MM.1S (cell line): ENCODE measurements at regions not wholly inside any gene's neighbourhood (a gene's known extent, or its start where the extent isn't known, plus 50 kb on each side); places are given as distances from the start of the nearest gene placed in this dataset.

Source experiments
- DNase-seq: peaks from one replicate; pipeline ENCODE4 v3.0.0-alpha.2; 2015
- H2AFZ ChIP-seq: fragments of 300-600 bp; sonication (generic); 2 replicates; pipeline ENCODE4 v1.6.0; 2016; ENCODE audit warnings: antibody characterized with exemption, low read length
- H3F3A ChIP-seq: fragments of 300-600 bp; sonication (generic); 2 replicates; pipeline ENCODE4 v1.6.1; 2016; ENCODE audit warnings: mild to moderate bottlenecking, antibody characterized with exemption, low read length, moderate library complexity, mixed read lengths; ENCODE audit not compliant: insufficient read depth
- H3K27ac ChIP-seq: fragments of 300-600 bp; sonication (generic); 2 replicates; pipeline ENCODE4 v1.5.1; 2016; ENCODE audit warnings: mild to moderate bottlenecking, low read length
- H3K27me3 ChIP-seq: fragments of 300-600 bp; sonication (generic); replicated peaks from 2 replicates; pipeline ENCODE4 v1.6.0; 2016; ENCODE audit warnings: low read length; ENCODE audit not compliant: insufficient read depth
- H3K36me3 ChIP-seq: fragments of 300-600 bp; sonication (generic); replicated peaks from 2 replicates; pipeline ENCODE4 v1.6.1; 2016; ENCODE audit warnings: mild to moderate bottlenecking, low read length, mixed read lengths; ENCODE audit not compliant: insufficient read depth
- H3K4me1 ChIP-seq: fragments of 300-600 bp; sonication (generic); 2 replicates; pipeline ENCODE4 v1.6.1; 2016; ENCODE audit warnings: low read length, mixed read lengths
- H3K4me2 ChIP-seq: fragments of 300-600 bp; sonication (generic); 2 replicates; pipeline ENCODE4 v1.6.0; 2016; ENCODE audit warnings: low read depth, low read length
- H3K4me3 ChIP-seq: fragments of 300-600 bp; sonication (generic); 2 replicates; pipeline ENCODE4 v1.5.1; 2016; ENCODE audit warnings: low read length, mixed read lengths
- H3K79me2 ChIP-seq: fragments of 300-600 bp; sonication (generic); 2 replicates; pipeline ENCODE4 v1.6.1; 2016; ENCODE audit warnings: mixed run types, low read length, mixed read lengths
- H3K9ac ChIP-seq: fragments of 300-600 bp; sonication (generic); 2 replicates; pipeline ENCODE4 v1.6.1; 2016; ENCODE audit warnings: low read length, mixed read lengths
- H3K9me2 ChIP-seq: fragments of 300-600 bp; sonication (generic); replicated peaks from 2 replicates; pipeline ENCODE4 v1.6.1; 2016; ENCODE audit warnings: mild to moderate bottlenecking, low read length, mixed read lengths; ENCODE audit not compliant: insufficient read depth
- H3K9me3 ChIP-seq: fragments of 300-600 bp; sonication (generic); replicated peaks from 2 replicates; pipeline ENCODE4 v1.6.1; 2016; ENCODE audit warnings: mild to moderate bottlenecking, low read length, mixed read lengths; ENCODE audit not compliant: insufficient read depth
- H4K20me1 ChIP-seq: fragments of 300-600 bp; sonication (generic); 2 replicates; pipeline ENCODE4 v1.6.1; 2016; ENCODE audit warnings: mild to moderate bottlenecking, low read length, moderate library complexity, mixed read lengths; ENCODE audit not compliant: insufficient read depth
- CTCF ChIP-seq: fragments of 300-600 bp; sonication (generic); IDR thresholded peaks from 2 replicates; pipeline ENCODE4 v1.5.1; 2016; ENCODE audit warnings: antibody characterized with exemption, low read length, mixed read lengths
- EZH2 ChIP-seq: fragments of 300-600 bp; sonication (generic); optimal IDR thresholded peaks from 2 replicates; pipeline ENCODE3; 2017; ENCODE audit warnings: low read depth, mild to moderate bottlenecking, antibody characterized with exemption, low read length, mixed read lengths
- EZH2phosphoT487 ChIP-seq: fragments of 300-600 bp; sonication (generic); IDR thresholded peaks from 2 replicates; pipeline ENCODE4 v1.6.1; 2018; ENCODE audit warnings: antibody characterized with exemption, low read length

GRCh38 chr9:126095546-126096190 lies 231.0 kb upstream of the MVB12B start:
- no peak for DNase-seq
- Histone ChIP-seq H3K4me1 (no peaks in the 10 kb centered on the region), H3K4me3 (no peak overlapping the region), H3F3A (no peaks in the 10 kb centered on the region), H3K9me2 (no peaks in the 10 kb centered on the region), H3K4me2 (no peak overlapping the region), H4K20me1 (no peaks in the 10 kb centered on the region), H3K36me3 (no peaks in the 10 kb centered on the region), H3K27ac (no peak overlapping the region), H2AFZ (no peak overlapping the region), H3K9me3 (no peaks in the 10 kb centered on the region), H3K9ac (no peak overlapping the region), H3K79me2 (no peaks in the 10 kb centered on the region), H3K27me3 (peaks cover 18% of the 10 kb centered on the region; the same call in 1 of the 2 replicates)
- TF ChIP-seq CTCF (no peak), EZH2 (no peak), EZH2phosphoT487 (no peak)

- no peak overlapping the region for H3K4me3 ChIP-seq
- no peaks in the 10 kb centered on the region for H3K9me3 ChIP-seq
- H3K4me1 ChIP-seq = no peaks in the 10 kb centered on the region
- no peaks in the 10 kb centered on the region for H3K79me2 ChIP-seq
- no peak overlapping the region for H3K4me2 ChIP-seq
- H3K27me3 ChIP-seq = peaks cover 18% of the 10 kb centered on the region; the same call in 1 of the 2 replicates
- no peak overlapping the region for H3K27ac ChIP-seq
- H3K36me3 ChIP-seq = no peaks in the 10 kb centered on the region
- H3K9ac ChIP-seq = no peak overlapping the region
- no peak overlapping the region for H2AFZ ChIP-seq
- no peak for TF ChIP-seq EZH2
- no peak for TF ChIP-seq EZH2phosphoT487
- H3K9me2 ChIP-seq = no peaks in the 10 kb centered on the region
- no peaks in the 10 kb centered on the region for H4K20me1 ChIP-seq
- no peak for DNase-seq
- H3F3A ChIP-seq = no peaks in the 10 kb centered on the region
Observed at GRCh38 chr9:126096340-126096739, 230.3 kb upstream of the MVB12B start.

GRCh38 chr9:126097679-126098078 lies 228.9 kb upstream of the MVB12B start:
- no peak for TF ChIP-seq EZH2
- no peak for TF ChIP-seq EZH2phosphoT487
- no peak for TF ChIP-seq CTCF
- H3K4me2 ChIP-seq = no peak overlapping the region
- H3K79me2 ChIP-seq = no peaks in the 10 kb centered on the region

GRCh38 chr9:126106404-126106803 lies 220.2 kb upstream of the MVB12B start:
- Histone ChIP-seq H4K20me1 (no peaks in the 10 kb centered on the region), H3K9ac (no peak overlapping the region), H3K4me3 (no peak overlapping the region), H3F3A (no peaks in the 10 kb centered on the region), H3K27me3 (0 out of 2 replicates have a peak, but pooled peaks cover 17% of the 10 kb centered on the region), H3K27ac (no peak overlapping the region), H3K36me3 (no peaks in the 10 kb centered on the region), H3K4me2 (no peak overlapping the region), H2AFZ (no peak overlapping the region), H3K4me1 (no peaks in the 10 kb centered on the region), H3K79me2 (no peaks in the 10 kb centered on the region), H3K9me2 (no peaks in the 10 kb centered on the region), H3K9me3 (no peaks in the 10 kb centered on the region)
- no peak for TF ChIP-seq EZH2
- TF ChIP-seq EZH2phosphoT487 = no peak
- TF ChIP-seq CTCF = no peak
- DNase-seq = no peak

More at GRCh38 chr9:126097679-126098078, 228.9 kb upstream of the MVB12B start:
- DNase-seq = no peak
- Histone ChIP-seq H3K27ac (no peak overlapping the region), H3K27me3 (peaks cover 16% of the 10 kb centered on the region; the same call in 1 of the 2 replicates), H2AFZ (no peak overlapping the region), H3K36me3 (no peaks in the 10 kb centered on the region), H3K9me3 (no peaks in the 10 kb centered on the region), H3K9ac (no peak overlapping the region), H3K4me3 (no peak overlapping the region), H3F3A (no peaks in the 10 kb centered on the region), H3K9me2 (no peaks in the 10 kb centered on the region), H4K20me1 (no peaks in the 10 kb centered on the region), H3K4me1 (no peaks in the 10 kb centered on the region)
